ENCODE measurements at regions not wholly inside any gene's neighbourhood (a gene's known extent, or its start where the extent isn't known, plus 50 kb on each side); places are given as distances from the start of the nearest gene placed in this dataset.

DNA sequence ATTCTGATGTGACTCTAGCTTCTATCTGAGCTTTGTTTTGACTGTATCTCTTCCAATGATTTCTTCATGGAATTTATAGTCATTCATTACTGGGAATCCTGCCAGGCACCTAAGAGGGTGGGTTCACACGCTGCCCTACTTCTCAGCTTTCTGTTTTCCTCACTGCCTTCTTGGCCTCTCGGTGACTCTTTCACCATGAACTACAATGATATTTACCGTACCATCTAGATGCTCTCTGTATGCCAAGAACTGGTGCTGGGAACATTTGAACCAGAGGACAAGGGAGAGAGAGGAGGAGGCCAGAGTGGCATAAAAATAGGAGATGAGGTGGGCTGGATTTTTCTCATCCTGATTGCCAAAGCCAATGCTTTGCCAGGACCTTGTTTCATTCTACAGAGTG lies 280.0 kb upstream of the P2RY1 start (continued):
- no peak for TF ChIP-seq PPARA (CRISPR knock-in tag; IDR thresholded peaks at IDR 0.05; ENCODE audit: borderline replicate concordance)
- no peak for TF ChIP-seq TOX (CRISPR knock-in tag; IDR thresholded peaks at IDR 0.05; ENCODE audit: borderline replicate concordance)
- TF ChIP-seq ZFP3 (CRISPR knock-in tag; IDR thresholded peaks at IDR 0.05) = no peak
- TF ChIP-seq OSR1 (CRISPR knock-in tag; IDR thresholded peaks at IDR 0.05) = no peak
- TF ChIP-seq, protein P1, sequence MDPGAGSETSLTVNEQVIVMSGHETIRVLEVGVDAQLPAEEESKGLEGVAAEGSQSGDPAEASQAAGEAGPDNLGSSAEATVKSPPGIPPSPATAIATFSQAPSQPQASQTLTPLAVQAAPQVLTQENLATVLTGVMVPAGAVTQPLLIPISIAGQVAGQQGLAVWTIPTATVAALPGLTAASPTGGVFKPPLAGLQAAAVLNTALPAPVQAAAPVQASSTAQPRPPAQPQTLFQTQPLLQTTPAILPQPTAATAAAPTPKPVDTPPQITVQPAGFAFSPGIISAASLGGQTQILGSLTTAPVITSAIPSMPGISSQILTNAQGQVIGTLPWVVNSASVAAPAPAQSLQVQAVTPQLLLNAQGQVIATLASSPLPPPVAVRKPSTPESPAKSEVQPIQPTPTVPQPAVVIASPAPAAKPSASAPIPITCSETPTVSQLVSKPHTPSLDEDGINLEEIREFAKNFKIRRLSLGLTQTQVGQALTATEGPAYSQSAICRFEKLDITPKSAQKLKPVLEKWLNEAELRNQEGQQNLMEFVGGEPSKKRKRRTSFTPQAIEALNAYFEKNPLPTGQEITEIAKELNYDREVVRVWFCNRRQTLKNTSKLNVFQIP (CRISPR knock-in tag; IDR thresholded peaks at IDR 0.05; ENCODE audit: borderline replicate concordance, low read depth) = no peak
- TF ChIP-seq ESRRG (CRISPR knock-in tag; IDR thresholded peaks at IDR 0.05) = no peak
- no peak for TF ChIP-seq CSDC2 (CRISPR knock-in tag; IDR thresholded peaks at IDR 0.05)
- TF ChIP-seq RARB (CRISPR knock-in tag; IDR thresholded peaks at IDR 0.05) = no peak

DNA sequence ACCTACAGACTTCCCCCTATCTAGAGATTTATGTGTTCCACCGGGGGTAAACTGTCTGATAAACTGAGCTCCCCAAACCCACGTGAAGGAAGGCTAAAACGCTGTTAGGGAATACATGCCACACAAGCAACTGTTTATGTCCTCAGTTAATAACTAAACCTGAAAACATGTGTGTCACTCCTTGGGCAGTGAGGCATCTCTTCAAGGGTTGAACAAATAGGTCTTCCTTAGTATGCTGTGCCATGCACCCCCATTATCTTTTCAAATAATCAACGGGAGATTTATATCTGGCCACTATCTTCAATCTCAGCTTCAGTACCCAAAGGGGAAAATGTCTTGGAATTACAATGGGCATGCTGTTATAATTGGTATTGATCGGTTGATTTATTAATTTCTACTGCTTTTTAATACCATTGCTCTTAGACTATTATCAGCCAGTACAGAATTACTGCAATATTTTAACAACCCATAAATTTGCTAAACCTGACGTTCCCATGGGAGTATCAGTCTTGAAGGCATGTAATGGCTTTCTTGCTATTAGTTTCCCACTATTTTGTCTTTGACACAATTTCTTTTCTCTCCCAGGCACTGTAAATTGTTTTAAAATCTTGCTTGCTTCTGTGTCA lies 279.2 kb upstream of the P2RY1 start:
- no peak for TF ChIP-seq ZNF70 (CRISPR knock-in tag; IDR thresholded peaks at IDR 0.05)
- no peak for TF ChIP-seq TCF4 (CRISPR knock-in tag; IDR thresholded peaks at IDR 0.05; ENCODE audit: borderline replicate concordance)
- TF ChIP-seq, protein P2, sequence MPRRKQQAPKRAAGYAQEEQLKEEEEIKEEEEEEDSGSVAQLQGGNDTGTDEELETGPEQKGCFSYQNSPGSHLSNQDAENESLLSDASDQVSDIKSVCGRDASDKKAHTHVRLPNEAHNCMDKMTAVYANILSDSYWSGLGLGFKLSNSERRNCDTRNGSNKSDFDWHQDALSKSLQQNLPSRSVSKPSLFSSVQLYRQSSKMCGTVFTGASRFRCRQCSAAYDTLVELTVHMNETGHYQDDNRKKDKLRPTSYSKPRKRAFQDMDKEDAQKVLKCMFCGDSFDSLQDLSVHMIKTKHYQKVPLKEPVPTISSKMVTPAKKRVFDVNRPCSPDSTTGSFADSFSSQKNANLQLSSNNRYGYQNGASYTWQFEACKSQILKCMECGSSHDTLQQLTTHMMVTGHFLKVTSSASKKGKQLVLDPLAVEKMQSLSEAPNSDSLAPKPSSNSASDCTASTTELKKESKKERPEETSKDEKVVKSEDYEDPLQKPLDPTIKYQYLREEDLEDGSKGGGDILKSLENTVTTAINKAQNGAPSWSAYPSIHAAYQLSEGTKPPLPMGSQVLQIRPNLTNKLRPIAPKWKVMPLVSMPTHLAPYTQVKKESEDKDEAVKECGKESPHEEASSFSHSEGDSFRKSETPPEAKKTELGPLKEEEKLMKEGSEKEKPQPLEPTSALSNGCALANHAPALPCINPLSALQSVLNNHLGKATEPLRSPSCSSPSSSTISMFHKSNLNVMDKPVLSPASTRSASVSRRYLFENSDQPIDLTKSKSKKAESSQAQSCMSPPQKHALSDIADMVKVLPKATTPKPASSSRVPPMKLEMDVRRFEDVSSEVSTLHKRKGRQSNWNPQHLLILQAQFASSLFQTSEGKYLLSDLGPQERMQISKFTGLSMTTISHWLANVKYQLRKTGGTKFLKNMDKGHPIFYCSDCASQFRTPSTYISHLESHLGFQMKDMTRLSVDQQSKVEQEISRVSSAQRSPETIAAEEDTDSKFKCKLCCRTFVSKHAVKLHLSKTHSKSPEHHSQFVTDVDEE (CRISPR knock-in tag; IDR thresholded peaks at IDR 0.05) = no peak
- TF ChIP-seq, protein P3, sequence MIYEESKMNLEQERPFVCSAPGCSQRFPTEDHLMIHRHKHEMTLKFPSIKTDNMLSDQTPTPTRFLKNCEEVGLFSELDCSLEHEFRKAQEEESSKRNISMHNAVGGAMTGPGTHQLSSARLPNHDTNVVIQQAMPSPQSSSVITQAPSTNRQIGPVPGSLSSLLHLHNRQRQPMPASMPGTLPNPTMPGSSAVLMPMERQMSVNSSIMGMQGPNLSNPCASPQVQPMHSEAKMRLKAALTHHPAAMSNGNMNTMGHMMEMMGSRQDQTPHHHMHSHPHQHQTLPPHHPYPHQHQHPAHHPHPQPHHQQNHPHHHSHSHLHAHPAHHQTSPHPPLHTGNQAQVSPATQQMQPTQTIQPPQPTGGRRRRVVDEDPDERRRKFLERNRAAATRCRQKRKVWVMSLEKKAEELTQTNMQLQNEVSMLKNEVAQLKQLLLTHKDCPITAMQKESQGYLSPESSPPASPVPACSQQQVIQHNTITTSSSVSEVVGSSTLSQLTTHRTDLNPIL (CRISPR knock-in tag; IDR thresholded peaks at IDR 0.05; ENCODE audit: low read depth) = no peak
- TF ChIP-seq ZFP3 (CRISPR knock-in tag; IDR thresholded peaks at IDR 0.05) = no peak
- TF ChIP-seq OSR1 (CRISPR knock-in tag; IDR thresholded peaks at IDR 0.05) = no peak
- no peak for TF ChIP-seq CSDC2 (CRISPR knock-in tag; IDR thresholded peaks at IDR 0.05)
- TF ChIP-seq, protein P4, sequence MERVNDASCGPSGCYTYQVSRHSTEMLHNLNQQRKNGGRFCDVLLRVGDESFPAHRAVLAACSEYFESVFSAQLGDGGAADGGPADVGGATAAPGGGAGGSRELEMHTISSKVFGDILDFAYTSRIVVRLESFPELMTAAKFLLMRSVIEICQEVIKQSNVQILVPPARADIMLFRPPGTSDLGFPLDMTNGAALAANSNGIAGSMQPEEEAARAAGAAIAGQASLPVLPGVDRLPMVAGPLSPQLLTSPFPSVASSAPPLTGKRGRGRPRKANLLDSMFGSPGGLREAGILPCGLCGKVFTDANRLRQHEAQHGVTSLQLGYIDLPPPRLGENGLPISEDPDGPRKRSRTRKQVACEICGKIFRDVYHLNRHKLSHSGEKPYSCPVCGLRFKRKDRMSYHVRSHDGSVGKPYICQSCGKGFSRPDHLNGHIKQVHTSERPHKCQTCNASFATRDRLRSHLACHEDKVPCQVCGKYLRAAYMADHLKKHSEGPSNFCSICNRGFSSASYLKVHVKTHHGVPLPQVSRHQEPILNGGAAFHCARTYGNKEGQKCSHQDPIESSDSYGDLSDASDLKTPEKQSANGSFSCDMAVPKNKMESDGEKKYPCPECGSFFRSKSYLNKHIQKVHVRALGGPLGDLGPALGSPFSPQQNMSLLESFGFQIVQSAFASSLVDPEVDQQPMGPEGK (CRISPR knock-in tag; IDR thresholded peaks at IDR 0.05; ENCODE audit: borderline replicate concordance) = no peak
- no peak for TF ChIP-seq ISL1 (CRISPR knock-in tag; IDR thresholded peaks at IDR 0.05)
- TF ChIP-seq ESRRG (CRISPR knock-in tag; IDR thresholded peaks at IDR 0.05) = no peak
- no peak for TF ChIP-seq ZNF8 (CRISPR knock-in tag; IDR thresholded peaks at IDR 0.05)
- TF ChIP-seq SNAI2 (CRISPR knock-in tag; IDR thresholded peaks at IDR 0.05) = no peak
- TF ChIP-seq ZNF565 (CRISPR knock-in tag; conservative IDR thresholded peaks at IDR 0.05; ENCODE audit: low read depth) = no peak
- no peak for TF ChIP-seq GLIS3 (CRISPR knock-in tag; IDR thresholded peaks at IDR 0.05)
- TF ChIP-seq PPARA (CRISPR knock-in tag; IDR thresholded peaks at IDR 0.05; ENCODE audit: borderline replicate concordance) = no peak
- TF ChIP-seq RARB (CRISPR knock-in tag; IDR thresholded peaks at IDR 0.05) = no peak
- no peak for ATAC-seq

DNA sequence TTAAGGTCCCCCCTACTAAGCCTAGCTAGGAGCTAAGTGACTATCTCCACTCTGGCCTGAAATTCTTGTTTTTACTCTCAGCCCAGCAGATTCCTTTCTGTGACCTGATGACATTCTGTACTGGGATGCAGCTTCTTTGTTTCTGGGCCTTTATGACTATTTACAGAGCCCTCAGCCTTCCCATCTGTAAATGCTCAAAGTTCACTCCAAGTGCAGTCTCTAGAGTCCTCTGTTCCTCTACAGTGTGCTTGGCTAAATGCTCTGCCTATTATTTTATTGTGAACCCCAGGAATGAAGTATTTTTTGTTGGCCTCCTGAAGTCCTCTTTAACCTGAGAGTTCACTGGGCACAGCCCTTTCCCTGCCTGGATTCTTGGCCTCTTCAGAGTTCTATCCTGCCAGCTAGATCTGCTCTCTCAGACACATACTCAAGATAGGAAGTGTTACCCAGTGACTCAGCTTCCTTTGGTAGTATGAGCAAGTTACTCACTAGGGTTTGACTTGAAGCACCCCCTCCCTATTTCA lies 278.1 kb upstream of the P2RY1 start:
- TF ChIP-seq ISL1 (CRISPR knock-in tag; IDR thresholded peaks at IDR 0.05) (no peak), GLIS3 (CRISPR knock-in tag; IDR thresholded peaks at IDR 0.05) (no peak)
- no peak for ATAC-seq

DNA sequence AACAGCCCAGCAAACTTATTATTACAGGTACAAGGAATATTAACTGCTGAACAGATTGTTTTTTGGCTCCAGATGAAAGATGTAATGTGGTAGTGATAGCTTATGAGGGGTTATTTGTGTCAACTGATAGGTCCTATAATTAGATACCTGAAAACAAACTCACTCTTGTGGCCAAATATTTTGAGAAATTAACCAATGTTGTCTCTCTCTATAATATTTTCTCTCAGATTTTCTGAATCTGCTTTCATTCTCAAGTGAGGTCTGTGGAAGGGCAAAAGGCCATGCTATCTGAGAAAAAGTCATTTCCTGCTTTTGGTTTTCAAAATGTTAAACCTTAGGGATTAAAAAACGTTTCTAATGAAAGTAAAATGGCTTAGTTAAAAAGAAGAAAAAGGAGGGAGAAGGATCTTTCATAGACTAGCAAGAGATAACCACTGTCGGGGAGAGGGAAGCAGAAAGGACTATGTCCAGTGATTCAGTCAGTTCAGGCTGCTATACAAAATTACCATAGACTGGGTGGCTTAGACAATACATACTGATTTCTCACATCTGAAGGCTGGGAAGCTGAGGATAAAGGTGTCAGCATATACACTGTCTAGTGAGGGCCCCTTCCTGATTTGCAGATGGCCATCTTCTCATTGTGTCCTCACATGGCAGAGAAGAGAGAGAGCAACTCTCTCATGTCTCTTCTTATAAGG lies 277.5 kb upstream of the P2RY1 start:
- TF ChIP-seq, protein P3 (CRISPR knock-in tag; IDR thresholded peaks at IDR 0.05; ENCODE audit: low read depth) = no peak
- no peak for TF ChIP-seq OSR1 (CRISPR knock-in tag; IDR thresholded peaks at IDR 0.05)
- TF ChIP-seq, protein P5, sequence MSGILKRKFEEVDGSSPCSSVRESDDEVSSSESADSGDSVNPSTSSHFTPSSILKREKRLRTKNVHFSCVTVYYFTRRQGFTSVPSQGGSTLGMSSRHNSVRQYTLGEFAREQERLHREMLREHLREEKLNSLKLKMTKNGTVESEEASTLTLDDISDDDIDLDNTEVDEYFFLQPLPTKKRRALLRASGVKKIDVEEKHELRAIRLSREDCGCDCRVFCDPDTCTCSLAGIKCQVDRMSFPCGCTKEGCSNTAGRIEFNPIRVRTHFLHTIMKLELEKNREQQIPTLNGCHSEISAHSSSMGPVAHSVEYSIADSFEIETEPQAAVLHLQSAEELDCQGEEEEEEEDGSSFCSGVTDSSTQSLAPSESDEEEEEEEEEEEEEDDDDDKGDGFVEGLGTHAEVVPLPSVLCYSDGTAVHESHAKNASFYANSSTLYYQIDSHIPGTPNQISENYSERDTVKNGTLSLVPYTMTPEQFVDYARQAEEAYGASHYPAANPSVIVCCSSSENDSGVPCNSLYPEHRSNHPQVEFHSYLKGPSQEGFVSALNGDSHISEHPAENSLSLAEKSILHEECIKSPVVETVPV (CRISPR knock-in tag; IDR thresholded peaks at IDR 0.05) = no peak
- TF ChIP-seq TOX (CRISPR knock-in tag; IDR thresholded peaks at IDR 0.05; ENCODE audit: borderline replicate concordance) = no peak
- TF ChIP-seq CSDC2 (CRISPR knock-in tag; IDR thresholded peaks at IDR 0.05) = no peak
- TF ChIP-seq ZFP30 (CRISPR knock-in tag; IDR thresholded peaks at IDR 0.05) = no peak
- TF ChIP-seq SNAI2 (CRISPR knock-in tag; IDR thresholded peaks at IDR 0.05) = no peak
- TF ChIP-seq TCF4 (CRISPR knock-in tag; IDR thresholded peaks at IDR 0.05; ENCODE audit: borderline replicate concordance) = no peak
- no peak for TF ChIP-seq BACH2 (CRISPR knock-in tag; IDR thresholded peaks at IDR 0.05; ENCODE audit: borderline replicate concordance)
- TF ChIP-seq RARB (CRISPR knock-in tag; IDR thresholded peaks at IDR 0.05) = no peak
- TF ChIP-seq, protein P1 (CRISPR knock-in tag; IDR thresholded peaks at IDR 0.05; ENCODE audit: borderline replicate concordance, low read depth) = no peak
- TF ChIP-seq ZNF8 (CRISPR knock-in tag; IDR thresholded peaks at IDR 0.05) = no peak
- ATAC-seq = no peak

Data from SK-N-SH treated with all-trans-retinoic acid at 6 μM for 48 hours (cell line).